ENCODE measurements at regions not wholly inside any gene's neighbourhood (a gene's known extent, or its start where the extent isn't known, plus 50 kb on each side); places are given as distances from the start of the nearest gene placed in this dataset.

GRCh38 chr17:64775701-64776570 lies 113.8 kb upstream of the SMURF2 start:
- no peak for TF ChIP-seq CTCF (optimal IDR thresholded peaks at IDR 0.05 in 1 of 3, IDR thresholded peaks at IDR 0.05 in 1 of 3, conservative IDR thresholded peaks at IDR 0.05 in 1 of 3; ENCODE audit: extremely low read depth in 1 of 3, insufficient read depth in 2 of 3, low read length in 3 of 3)
- TF ChIP-seq EZH2 (IDR thresholded peaks at IDR 0.05; ENCODE audit: low read length) = no peak

Measured in keratinocyte (primary cell).